Activated naive CD4-positive, alpha-beta T cell treated with anti-CD3 and anti-CD28 coated beads for 36 hours (primary cell): ENCODE measurements at regions not wholly inside any gene's neighbourhood (a gene's known extent, or its start where the extent isn't known, plus 50 kb on each side); places are given as distances from the start of the nearest gene placed in this dataset.

Experiments used
- CTCF ChIA-PET: fragments of 350-600 bp; sonication (Branson Sonifier 250); formaldehyde crosslinking; loops from one replicate; lab custom pipeline; 2021; ENCODE audit warnings: antibody characterized with exemption; lab: Charles Lee
- DNase-seq: peaks from one replicate; pipeline ENCODE4 v3.0.0-alpha.2; 2020
- H3K27ac Mint-ChIP-seq: one replicate; pipeline ENCODE4 v1.8.0; 2021; ENCODE audit warnings: mild to moderate bottlenecking, mixed read lengths
- H3K27me3 Mint-ChIP-seq: one replicate; pipeline ENCODE4 v1.8.0; 2021; ENCODE audit warnings: low read depth, mixed read lengths
- H3K36me3 Mint-ChIP-seq: one replicate; pipeline ENCODE4 v1.8.0; 2021; ENCODE audit warnings: low read depth, mixed read lengths
- H3K4me1 Mint-ChIP-seq: one replicate; pipeline ENCODE4 v1.8.0; 2021; ENCODE audit warnings: low read depth, mixed read lengths
- H3K4me3 Mint-ChIP-seq: one replicate; pipeline ENCODE4 v1.8.0; 2021; ENCODE audit warnings: mild to moderate bottlenecking, moderate library complexity, mixed read lengths
- H3K9me3 Mint-ChIP-seq: one replicate; pipeline ENCODE4 v1.8.0; 2021; ENCODE audit warnings: mixed read lengths
- intact Hi-C: fragments of 100-400 bp; cut with micrococcal nuclease; formaldehyde crosslinking; loops from one replicate; pipeline ENCODE4 v1.15.1; 2023

DNA sequence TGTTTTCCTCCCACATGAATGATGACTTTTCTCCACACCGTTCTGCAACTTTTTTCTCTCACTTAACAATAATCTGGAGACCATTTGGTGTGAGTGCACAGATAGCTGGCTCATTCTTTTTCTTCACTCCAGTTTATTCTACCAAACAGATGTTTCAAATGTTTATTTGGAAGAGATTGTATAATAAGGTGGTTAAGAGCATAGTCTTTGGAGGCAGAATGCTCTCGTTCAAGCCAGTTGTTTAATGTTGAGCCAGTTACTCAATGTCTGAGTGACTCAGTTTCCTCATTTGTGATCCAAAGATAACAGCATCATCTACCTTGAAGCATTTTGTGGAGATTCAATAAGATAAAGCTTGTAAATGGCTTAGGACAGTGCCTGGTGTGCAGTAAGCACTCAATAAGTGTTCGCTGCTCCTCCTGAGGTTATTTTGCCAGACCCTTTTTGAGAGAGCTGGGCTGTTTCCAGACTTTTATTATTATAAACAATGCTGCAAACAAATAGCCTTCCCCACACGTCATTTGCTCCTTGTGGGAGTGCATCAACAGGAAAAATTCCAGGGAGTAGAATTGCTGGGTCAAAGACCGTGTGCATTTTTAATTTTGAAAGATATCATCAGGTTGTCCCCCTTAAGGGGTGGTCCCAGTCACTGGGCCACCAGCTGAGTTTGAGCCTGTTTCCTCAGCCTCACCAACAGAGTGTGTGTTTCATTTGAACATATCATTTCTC lies 70.6 kb downstream of the VEGFA start:
- Mint-ChIP-seq H3K9me3 (no peaks in the 10 kb centered on the region), H3K4me3 (no peak overlapping the region), H3K4me1 (no peaks in the 10 kb centered on the region), H3K27me3 (peaks cover 2% of the 10 kb centered on the region), H3K27ac (no peak overlapping the region), H3K36me3 (no peaks in the 10 kb centered on the region)
- CTCF ChIA-PET, result no interaction called here
- no peak for DNase-seq
- intact Hi-C loops, result no loop called here

DNA sequence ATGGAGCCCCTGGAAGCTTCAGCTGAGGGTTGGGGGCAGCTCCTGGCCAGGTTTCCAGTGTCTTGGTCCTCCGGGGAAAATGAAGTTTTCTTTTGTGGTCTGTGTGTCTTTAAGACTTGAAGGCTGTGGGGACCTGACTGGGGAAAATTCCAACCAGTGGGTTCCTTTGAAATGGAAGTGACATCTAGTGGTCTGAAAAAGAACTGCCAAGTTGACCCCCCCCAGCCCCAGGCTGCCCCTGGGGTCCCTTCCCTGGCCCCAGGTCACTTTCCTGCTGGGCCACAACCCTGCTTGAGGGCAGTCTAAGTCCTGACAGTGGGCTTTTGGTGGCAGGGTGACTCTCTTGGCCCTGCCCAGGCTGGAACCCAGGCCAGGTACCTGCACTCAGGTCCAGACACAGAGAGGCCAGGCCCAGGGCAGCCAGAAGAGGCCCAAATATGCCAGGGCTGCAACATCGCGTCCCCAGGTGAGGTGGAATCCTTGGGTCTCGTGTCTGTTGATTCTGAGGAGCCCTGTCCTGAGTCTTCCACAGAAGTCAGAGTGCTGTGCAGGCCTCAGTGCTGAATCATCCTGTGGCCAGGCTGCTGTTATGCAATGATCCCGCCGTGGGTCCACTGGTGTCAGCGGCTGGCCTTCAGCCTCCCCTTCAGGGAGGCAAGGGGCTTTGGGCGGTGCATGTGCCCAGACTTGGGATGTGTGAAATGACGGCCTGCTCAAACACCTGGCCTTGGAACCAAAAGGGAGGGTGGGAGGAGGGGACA lies 68.4 kb downstream of the VEGFA start:
- CTCF ChIA-PET, result interaction anchor here (1.0 kb wide), 1 partner anchor 31 kb away, joined by 3 read pairs; no protein-coding TSS in a partner anchor
- Mint-ChIP-seq H3K4me3 (no peak overlapping the region), H3K27ac (no peak overlapping the region), H3K36me3 (no peaks in the 10 kb centered on the region), H3K27me3 (no peaks in the 10 kb centered on the region), H3K4me1 (no peaks in the 10 kb centered on the region), H3K9me3 (no peaks in the 10 kb centered on the region)
- intact Hi-C loops, result loop anchor here (1.0 kb wide), 1 partner anchor 69 kb away; no protein-coding TSS in a partner anchor
- DNase-seq, result peak; percentile 27

DNA sequence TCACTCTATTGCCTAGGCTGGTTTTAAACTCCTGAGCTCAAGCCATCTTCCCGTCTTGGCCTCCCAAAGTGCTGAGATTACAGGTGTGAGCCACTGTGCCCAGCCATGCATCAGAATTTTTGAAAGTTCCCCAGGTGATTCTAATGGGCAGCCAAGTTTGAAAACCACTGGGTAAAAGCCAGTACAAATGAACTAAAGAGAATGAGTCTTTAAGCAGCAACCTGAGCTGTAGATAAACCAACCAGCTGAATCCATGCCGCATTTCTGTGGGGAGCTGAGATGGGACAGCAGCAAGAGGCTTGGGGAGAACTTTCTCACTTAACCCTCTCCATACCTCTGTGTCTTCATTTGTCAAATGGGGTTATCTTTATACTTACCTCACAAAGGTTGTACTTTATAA lies 67.5 kb downstream of the VEGFA start:
- H3K27me3 Mint-ChIP-seq, result no peaks in the 10 kb centered on the region
- no peaks in the 10 kb centered on the region for H3K9me3 Mint-ChIP-seq
- no peaks in the 10 kb centered on the region for H3K4me1 Mint-ChIP-seq
- CTCF ChIA-PET, result interaction anchor here (1.0 kb wide), 1 partner anchor 30 kb away, joined by 3 read pairs; no protein-coding TSS in a partner anchor
- H3K4me3 Mint-ChIP-seq, result no peak overlapping the region
- H3K27ac Mint-ChIP-seq, result no peak overlapping the region
- no peaks in the 10 kb centered on the region for H3K36me3 Mint-ChIP-seq
- intact Hi-C loops, result no loop called here
- DNase-seq, result no peak

DNA sequence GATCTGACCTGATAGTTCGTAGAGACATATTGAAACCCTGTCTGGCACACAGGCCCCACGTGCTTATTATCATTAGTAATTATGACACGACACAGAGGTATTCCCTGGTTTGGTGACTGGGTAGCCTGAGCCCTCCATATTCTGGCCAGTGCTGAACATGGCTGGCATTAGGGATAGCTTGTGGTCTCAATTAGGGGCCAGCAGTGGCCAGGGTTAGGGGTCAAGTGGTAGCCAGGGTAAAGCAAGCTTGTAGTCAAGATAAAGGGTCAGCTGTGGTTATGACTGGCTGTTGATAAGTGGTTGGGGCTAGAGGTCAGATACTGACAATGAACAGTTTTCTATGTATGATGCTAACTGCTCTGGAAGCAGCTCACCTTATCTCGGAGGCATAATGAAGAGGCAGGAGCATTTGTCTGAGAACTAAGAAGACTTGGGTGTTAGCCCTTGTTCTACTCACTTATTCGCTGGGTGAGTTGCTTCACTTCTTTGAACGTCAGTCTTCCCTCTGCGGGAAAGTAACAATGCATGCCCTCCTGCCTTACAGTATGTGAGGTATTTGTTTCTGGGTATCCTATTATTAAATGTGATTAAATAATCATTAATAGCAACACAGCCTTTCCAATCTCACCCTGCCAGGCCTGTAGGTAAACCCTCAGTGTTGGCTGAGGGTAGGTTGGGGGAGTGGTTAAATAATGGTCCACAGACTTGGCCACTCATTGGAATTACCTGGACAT lies 66.7 kb downstream of the VEGFA start:
- Mint-ChIP-seq H3K27ac (no peak overlapping the region), H3K27me3 (no peaks in the 10 kb centered on the region), H3K4me3 (no peak overlapping the region), H3K9me3 (no peaks in the 10 kb centered on the region), H3K4me1 (no peaks in the 10 kb centered on the region), H3K36me3 (no peaks in the 10 kb centered on the region)
- CTCF ChIA-PET, result no interaction called here
- intact Hi-C loops, result no loop called here
- DNase-seq, result no peak
